ENCODE measurements at regions not wholly inside any gene's neighbourhood (a gene's known extent, or its start where the extent isn't known, plus 50 kb on each side); places are given as distances from the start of the nearest gene placed in this dataset.

- no peak for TF ChIP-seq CTCF (IDR thresholded peaks at IDR 0.05)
- TF ChIP-seq POLR2A (IDR thresholded peaks at IDR 0.05), result no peak
These were observed 332.3 kb upstream of the DPYD start for GRCh38 chr1:98253145-98253544.
